GM06990 (cell line): ENCODE measurements at regions not wholly inside any gene's neighbourhood (a gene's known extent, or its start where the extent isn't known, plus 50 kb on each side); places are given as distances from the start of the nearest gene placed in this dataset.

Experiments
- DNase-seq: peaks from one replicate; pipeline ENCODE4 v3.0.0-alpha.2; 2011; ENCODE audit not compliant: insufficient read length; ENCODE audit errors: extremely low read depth
- H3K27me3 ChIP-seq: replicated peaks from 2 replicates; pipeline ENCODE4 v1.6.0; 2011; ENCODE audit warnings: low read length; ENCODE audit not compliant: control insufficient read depth, insufficient read depth
- H3K36me3 ChIP-seq: 2 replicates; pipeline ENCODE4 v1.5.1; 2011; ENCODE audit warnings: low read length; ENCODE audit not compliant: control insufficient read depth, insufficient read depth
- H3K4me3 ChIP-seq: replicated peaks from 2 replicates; pipeline ENCODE4 v1.5.1; 2011; ENCODE audit warnings: low read depth, mild to moderate bottlenecking, control low read depth, low read length
- TF ChIP-seq, protein P1 (sequence below): IDR thresholded peaks from 2 replicates; pipeline ENCODE4 v1.5.1; 2011; ENCODE audit warnings: low read length, control low read depth, mild to moderate bottlenecking, inconsistent platforms; ENCODE audit not compliant: insufficient read depth, poor library complexity, severe bottlenecking

DNA sequence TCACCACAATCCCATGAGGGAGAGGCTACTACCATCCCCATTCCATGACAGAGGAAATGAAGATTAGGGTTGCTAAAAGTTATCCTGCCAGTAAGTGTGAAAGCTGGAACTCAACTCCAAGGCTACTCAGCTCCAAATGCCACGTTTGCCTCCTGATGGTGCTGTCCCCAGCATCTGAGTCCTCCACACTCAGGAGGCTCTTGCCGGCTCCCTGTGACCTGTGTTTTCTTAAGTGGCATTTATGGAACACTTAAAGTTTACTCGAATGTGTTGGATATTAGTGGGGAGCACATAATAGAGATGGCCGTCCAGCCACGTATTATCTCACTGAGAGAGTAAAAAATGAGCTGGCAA, 267.9 kb downstream of the CBLN1 start:
- Histone ChIP-seq H3K4me3 (no peak overlapping the region), H3K27me3 (no peaks in the 10 kb centered on the region; the same call in 1 of the 2 replicates), H3K36me3 (no peaks in the 10 kb centered on the region)
- DNase-seq = no peak
- TF ChIP-seq, protein P1, sequence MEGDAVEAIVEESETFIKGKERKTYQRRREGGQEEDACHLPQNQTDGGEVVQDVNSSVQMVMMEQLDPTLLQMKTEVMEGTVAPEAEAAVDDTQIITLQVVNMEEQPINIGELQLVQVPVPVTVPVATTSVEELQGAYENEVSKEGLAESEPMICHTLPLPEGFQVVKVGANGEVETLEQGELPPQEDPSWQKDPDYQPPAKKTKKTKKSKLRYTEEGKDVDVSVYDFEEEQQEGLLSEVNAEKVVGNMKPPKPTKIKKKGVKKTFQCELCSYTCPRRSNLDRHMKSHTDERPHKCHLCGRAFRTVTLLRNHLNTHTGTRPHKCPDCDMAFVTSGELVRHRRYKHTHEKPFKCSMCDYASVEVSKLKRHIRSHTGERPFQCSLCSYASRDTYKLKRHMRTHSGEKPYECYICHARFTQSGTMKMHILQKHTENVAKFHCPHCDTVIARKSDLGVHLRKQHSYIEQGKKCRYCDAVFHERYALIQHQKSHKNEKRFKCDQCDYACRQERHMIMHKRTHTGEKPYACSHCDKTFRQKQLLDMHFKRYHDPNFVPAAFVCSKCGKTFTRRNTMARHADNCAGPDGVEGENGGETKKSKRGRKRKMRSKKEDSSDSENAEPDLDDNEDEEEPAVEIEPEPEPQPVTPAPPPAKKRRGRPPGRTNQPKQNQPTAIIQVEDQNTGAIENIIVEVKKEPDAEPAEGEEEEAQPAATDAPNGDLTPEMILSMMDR = no peak

DNA sequence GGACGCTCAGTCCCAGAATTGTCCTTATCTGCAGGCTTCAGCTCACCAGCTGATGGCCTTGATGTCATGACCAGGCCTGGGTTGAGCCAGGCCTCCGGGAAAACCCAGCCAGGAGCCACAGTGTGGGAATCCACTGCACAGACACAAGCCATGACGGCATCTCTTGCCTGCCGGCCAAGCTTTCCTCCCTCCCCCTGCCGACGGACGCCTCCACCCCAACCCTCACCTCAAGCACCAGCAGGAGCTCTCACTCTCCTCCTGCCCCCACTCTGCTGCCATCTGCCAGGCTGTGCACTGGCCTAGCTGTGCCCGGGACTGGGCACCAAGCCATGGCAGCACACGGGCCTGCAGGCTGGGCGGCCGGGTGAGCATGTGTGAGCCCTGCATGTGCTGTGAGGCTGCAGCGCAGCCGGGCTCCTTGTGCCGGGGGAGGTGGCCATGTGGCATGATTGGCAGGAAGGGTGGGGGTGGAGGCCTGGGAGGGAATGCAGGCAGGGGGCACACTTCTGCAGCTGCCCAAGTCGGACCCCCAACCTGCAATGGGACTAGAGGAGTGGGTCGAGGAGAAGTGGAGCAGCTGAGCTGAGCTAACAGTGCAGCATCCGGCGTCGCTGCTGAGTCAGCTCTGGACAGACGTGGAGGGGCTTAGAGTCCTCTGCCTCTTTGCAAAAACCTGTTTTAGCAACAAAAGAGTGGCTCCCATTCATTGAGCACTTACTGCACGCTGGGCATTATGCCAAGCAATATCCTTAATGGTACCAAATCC, 268.5 kb downstream of the CBLN1 start:
- Histone ChIP-seq H3K36me3 (no peaks in the 10 kb centered on the region), H3K27me3 (no peaks in the 10 kb centered on the region; the same call in 1 of the 2 replicates), H3K4me3 (no peak overlapping the region)
- DNase-seq = no peak
- TF ChIP-seq, protein P1 = no peak

DNA sequence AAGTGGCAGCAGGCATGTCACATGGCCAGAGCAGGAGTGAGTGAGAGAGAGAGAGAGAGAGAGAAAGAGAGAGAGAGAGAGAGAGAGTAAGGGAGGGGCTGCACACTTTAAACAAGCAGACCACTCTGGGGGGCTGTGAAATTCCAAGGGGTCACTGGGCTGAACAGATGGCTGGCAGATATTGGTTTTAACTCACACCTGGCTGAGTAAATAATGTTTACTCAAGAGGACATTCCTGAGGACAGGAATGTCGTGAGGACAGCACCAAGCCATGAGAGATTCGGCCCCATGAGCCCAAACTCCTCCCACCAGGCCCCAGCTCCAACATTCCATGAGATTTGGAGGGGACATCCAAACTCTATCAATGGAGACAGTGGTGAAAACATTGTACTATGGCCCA, 269.7 kb downstream of the CBLN1 start:
- no peak for DNase-seq
- no peaks in the 10 kb centered on the region for H3K36me3 ChIP-seq
- TF ChIP-seq, protein P1 = no peak
- H3K4me3 ChIP-seq = no peak overlapping the region
- no peaks in the 10 kb centered on the region; the same call in 1 of the 2 replicates for H3K27me3 ChIP-seq

DNA sequence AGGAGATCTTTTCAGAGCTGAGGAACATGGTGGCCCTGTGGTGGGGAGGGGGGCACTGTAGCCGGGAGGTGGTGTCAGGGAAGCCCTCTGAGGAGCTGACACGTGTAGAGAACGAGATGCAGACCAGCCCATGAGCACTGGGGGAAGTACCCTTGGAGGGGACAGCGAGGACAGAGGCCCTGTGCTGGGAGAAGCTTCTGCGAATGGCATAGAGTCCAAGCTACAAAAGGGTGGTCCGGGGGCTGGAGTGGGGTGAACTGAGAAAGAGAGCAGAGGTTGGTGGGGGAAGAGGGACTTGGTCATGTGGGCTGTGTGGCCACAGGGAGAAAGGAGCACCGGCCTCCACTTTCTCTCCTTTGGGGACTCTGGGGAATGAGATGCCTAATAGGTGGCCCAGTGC, 270.8 kb downstream of the CBLN1 start:
- H3K27me3 ChIP-seq = no peaks in the 10 kb centered on the region; the same call in 1 of the 2 replicates
- TF ChIP-seq, protein P1 = no peak
- no peak for DNase-seq
- H3K36me3 ChIP-seq = no peaks in the 10 kb centered on the region
- no peak overlapping the region for H3K4me3 ChIP-seq

DNA sequence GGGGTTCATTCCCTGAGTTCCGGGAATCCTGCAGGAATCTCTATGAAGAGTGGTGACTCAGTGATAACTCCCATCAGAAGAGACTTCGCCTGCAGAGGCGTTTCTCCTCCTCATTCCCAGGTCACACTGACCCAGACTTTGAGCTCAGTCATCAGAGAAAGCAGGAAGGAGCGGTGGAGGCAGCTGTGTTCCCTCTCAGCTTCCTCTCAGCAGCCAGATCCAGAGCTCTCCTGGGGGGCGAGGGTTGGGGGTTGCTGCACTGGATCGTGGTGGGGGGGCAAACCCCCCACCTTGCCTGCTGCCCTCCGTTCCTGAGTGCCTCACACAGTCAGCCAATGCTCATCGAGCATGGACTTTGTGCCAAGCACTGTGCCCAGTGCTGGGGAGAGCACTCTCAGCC, 271.2 kb downstream of the CBLN1 start:
- no peak for DNase-seq
- no peaks in the 10 kb centered on the region; the same call in 1 of the 2 replicates for H3K27me3 ChIP-seq
- no peak overlapping the region for H3K4me3 ChIP-seq
- TF ChIP-seq, protein P1 = no peak
- H3K36me3 ChIP-seq = no peaks in the 10 kb centered on the region

DNA sequence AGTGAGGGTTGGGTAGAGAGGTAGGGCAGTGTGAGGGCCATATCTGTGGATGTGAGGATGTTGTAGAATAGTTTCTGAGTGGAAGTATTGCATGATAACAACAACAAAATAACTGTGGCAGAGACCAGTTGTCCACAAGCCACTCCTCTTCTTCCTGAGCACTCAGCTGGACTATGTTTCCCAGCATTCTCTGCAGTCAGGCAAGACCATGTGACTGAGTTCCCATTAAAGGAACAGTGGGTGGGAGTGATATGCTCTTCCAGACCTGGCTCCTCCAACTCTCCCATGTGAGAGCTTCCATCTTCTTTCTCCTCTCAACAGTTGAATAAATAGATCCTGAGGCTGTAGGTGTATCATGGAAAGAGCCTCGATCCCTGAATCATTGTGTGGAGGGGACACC, 272.4 kb downstream of the CBLN1 start:
- H3K36me3 ChIP-seq = no peaks in the 10 kb centered on the region
- no peak overlapping the region for H3K4me3 ChIP-seq
- H3K27me3 ChIP-seq = no peaks in the 10 kb centered on the region; the same call in 1 of the 2 replicates
- TF ChIP-seq, protein P1 = no peak
- DNase-seq = no peak
